ENCODE measurements at regions not wholly inside any gene's neighbourhood (a gene's known extent, or its start where the extent isn't known, plus 50 kb on each side); places are given as distances from the start of the nearest gene placed in this dataset.

DNA sequence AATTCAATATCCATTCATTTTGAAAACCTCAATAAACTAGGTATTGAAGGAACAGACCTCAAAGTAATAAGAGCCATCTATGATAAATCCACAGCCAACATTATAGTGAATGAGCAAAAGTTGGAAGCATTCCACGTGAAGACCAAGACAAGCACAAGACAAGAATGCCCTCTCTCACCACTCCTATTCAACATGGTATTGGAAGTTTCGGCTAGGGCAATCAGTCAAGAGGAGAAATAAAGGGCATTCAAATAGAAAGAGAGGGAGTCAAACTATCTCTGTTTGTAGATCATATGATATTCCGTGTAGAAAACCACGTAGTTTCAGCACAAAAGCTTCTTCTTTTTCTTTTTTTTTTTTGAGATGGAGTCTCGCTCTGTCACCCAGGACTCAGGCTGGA, 550.3 kb downstream of the FSCB start:
- no peak for DNase-seq

DNA sequence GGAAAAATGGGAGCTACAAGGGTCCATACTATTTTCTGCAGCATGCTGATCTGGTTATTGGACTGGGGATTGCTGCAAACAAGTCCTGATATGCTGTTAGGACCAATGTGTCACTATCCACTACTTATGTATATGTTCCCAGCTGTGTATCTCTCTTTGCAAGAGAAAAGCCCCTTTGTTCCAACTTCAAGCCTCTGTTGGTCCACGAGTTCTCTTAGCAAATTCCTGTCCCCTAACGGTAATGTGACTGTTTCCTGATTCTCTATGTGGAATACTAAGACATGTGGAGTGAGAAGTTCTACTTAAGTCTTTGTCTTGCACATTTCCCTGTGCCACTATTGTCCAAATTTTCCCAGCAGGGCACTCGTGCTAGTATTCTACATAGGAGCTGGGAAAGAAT, 557.7 kb downstream of the FSCB start:
- DNase-seq, result no peak

DNA sequence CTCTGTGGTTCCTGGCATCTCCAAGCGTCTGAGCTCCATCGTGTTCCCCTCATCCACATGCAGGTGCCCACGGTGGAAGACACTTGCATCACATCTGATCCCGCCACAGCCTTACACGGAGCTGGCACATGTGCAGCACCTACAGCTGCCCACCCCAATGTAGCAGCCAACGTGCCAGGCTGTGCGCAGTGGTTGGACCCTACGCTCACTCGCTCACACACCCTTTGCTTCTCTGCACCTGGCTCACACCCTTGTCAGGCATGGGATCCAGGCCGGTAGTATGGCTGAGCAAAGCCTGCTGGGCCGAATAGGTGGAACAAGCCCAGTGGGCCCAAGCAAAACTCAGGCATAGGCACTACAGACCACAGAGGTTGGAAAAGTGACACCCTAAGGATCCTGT, 567.2 kb downstream of the FSCB start:
- DNase-seq, result no peak

- no peak for DNase-seq
Observed at GRCh38 chr14:43938588-43939281, 568.3 kb downstream of the FSCB start.

DNA sequence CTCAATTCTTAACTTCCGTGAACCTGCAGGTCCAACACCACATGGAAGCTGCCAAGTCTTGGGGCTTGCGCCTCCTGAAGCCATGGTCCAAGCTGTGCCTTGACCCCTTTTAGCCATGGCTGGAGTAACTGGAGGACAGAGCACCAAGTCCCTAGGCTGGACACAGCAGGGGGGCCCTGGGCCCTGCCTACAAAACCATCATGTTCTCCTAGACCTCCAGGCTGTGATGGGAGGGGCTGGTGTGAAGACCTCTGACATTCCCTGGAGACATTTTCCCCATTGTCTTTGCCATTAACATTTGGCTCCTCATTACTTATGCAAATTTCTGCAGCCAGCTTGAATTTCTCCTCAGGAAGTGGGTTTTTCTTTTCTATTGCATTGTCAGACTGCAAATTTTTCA, 570.1 kb downstream of the FSCB start:
- no peak for DNase-seq

- no peak for DNase-seq
Observed at GRCh38 chr14:43934102-43934501, 573.0 kb downstream of the FSCB start.

DNA sequence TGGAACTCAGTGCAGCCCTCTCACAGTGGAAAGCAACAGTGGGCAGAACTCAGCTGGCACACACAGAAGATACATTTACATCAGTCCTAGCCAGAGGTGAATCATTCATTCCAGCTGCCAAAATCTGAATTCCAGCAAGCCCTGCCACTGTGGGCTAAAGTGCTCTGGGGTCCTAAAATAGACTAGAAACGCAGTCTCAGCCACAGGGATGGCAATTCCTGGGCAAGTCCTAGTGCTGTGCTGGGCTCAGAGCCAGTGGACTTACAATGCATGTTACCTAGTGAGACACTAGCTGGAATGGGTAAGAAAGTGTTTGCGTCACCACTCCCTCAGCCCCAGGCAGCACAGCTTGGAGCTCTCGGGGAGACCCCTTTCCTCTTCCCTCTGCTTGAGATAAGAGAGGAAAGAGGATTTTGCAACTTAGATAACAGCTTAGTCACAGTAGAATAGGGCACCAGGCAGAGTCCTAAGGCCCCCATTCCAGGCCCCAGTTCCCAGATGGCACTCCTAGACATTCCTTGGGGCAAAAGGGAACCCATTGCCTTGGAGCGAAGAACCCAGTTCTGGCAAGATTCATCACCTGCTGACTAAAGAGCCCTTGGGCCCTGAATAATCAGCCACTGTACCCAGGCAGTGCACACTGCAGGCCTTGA, 592.9 kb downstream of the FSCB start:
- DNase-seq, result no peak

GRCh38 chr14:43903209-43903608, 603.9 kb downstream of the FSCB start:
- no peak for DNase-seq

GRCh38 chr14:43901911-43902673, 605.0 kb downstream of the FSCB start:
- no peak for DNase-seq

GRCh38 chr14:43900173-43900655, 606.9 kb downstream of the FSCB start:
- DNase-seq, result no peak

DNA sequence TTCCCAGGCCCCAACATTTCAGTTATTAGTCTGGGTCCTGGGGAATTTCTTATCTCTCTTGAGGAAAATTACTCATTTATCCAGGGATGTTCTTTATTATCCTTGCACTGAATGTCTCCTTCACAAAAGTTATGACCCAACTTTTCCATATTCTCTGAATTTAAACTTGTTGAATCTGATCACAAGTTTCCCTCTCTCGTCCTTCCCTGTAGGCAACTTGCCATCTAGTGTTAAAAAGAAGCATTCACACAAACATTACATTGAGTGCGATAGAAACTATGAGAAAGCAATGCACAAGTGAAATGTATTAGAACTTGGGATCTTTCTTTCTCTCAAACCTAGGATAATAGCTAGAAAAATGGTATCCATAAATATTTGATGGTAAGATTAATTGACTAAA, 608.4 kb downstream of the FSCB start:
- DNase-seq, result no peak

- DNase-seq, result no peak
Observed at GRCh38 chr14:43896044-43896443, 611.0 kb downstream of the FSCB start.

GRCh38 chr14:43894534-43894933, 612.5 kb downstream of the FSCB start:
- no peak for DNase-seq

GRCh38 chr14:43887523-43887922, 619.6 kb downstream of the FSCB start:
- no peak for DNase-seq

DNA sequence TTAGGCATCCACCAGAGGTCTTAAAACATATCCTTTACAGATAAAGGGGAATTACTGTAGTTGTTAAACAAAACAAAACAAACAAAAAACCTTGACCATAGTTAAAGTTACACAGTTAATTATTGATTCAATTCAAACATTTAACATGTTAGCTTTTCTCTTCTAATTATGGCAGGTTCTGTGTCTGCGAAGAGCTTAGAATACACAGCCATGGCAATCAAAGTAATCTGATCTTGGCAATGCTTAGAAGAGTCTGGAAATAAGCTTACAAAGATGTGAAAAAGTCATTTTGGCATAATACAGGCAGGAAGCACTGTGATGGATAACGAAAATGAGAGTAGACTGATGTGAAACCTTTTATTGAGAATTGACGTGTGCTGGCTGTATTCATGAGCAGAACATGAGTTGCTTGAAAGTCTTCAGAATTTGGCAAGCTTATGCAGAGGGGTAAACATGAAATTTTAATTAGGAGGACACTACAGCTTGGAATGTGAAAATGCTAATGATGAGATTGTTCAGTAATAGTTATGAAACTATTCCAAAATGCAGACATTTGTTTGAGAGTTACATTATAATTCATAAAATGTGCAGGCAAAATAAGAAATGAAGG, 629.6 kb downstream of the FSCB start:
- DNase-seq, result no peak

DNA sequence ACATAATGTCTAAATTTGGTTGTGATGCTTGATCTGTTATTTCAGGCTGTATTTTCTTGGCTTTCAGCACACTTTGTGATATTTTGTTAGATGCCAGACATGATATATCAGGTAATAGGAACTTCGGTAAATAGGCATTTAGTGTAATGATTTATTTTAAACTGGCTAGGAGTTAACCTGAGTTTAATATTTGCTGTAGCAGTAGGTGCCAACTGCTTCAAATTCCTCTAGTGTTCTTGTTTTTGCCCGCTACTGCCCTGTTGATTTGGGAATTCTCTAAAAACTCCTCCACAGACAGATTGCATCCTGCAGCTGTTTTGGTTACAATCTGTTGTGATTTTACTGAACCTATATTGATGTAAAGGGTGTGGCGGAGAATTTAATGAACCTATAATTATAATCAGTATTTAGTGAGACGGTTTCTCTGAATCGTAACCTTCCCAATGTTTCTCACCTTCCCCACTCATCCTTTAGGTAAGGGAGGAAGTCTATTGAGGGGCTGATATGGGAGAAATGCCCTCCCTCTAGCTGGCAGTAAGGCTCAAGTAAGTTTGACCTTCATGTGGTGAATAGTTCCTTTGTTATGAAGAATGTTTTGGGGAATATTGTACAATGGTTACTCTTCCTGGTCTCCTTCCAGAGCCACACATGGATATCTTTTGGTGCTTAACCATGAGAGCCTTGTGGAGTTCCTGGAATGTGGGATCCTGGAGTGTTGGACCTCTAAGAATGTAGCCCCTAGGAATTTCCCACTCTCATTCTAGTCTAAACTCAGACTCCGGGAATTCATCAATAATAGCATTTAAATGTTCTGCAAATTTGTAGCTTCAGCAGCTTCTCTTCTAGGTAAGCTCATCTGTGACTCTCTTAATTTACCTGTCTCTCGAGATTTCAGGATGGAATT, 634.1 kb downstream of the FSCB start:
- no peak for DNase-seq

- no peak for DNase-seq
Observed at GRCh38 chr14:43872222-43872621, 634.9 kb downstream of the FSCB start.

GRCh38 chr14:43858981-43859380, 648.1 kb downstream of the FSCB start:
- no peak for DNase-seq

GRCh38 chr14:43855556-43855955, 651.5 kb downstream of the FSCB start:
- DNase-seq, result no peak

- DNase-seq, result no peak
Observed at GRCh38 chr14:43853541-43853940, 653.5 kb downstream of the FSCB start.

- no peak for DNase-seq
Observed at GRCh38 chr14:43803076-43803689, 703.9 kb downstream of the FSCB start.

Measured in activated naive CD4-positive, alpha-beta T cell treated with anti-CD3 and anti-CD28 coated beads, Interleukin-2, amount 50 U/mL, for 16 hours (primary cell).